ENCODE measurements at regions not wholly inside any gene's neighbourhood (a gene's known extent, or its start where the extent isn't known, plus 50 kb on each side); places are given as distances from the start of the nearest gene placed in this dataset.

DNA sequence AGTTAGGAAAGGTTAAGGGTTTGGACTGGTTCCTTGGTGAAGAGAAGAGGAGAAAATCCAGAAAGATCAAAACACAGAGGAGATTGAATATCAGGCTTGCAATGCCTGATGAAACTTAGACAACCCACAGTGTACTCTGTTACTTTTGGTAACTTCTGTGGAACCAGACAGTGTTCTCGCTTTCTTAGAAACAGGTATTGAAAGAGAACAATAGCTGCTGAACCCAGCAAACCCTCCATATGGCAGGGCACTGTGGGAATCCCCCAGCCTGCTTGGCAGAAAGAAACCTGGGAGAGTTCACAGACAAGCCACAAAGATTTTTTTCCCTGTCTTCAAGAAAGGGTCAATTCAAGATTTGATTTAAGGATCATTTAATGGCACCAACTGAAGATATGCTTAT is 342.8 kb downstream of the FOXA2 start:
- no TSS peak for BruUV-seq (replicated peaks)
- H4K20me1 ChIP-seq (ENCODE audit: insufficient read depth): no peaks in the 10 kb centered on the region
- TF ChIP-seq, protein P1, sequence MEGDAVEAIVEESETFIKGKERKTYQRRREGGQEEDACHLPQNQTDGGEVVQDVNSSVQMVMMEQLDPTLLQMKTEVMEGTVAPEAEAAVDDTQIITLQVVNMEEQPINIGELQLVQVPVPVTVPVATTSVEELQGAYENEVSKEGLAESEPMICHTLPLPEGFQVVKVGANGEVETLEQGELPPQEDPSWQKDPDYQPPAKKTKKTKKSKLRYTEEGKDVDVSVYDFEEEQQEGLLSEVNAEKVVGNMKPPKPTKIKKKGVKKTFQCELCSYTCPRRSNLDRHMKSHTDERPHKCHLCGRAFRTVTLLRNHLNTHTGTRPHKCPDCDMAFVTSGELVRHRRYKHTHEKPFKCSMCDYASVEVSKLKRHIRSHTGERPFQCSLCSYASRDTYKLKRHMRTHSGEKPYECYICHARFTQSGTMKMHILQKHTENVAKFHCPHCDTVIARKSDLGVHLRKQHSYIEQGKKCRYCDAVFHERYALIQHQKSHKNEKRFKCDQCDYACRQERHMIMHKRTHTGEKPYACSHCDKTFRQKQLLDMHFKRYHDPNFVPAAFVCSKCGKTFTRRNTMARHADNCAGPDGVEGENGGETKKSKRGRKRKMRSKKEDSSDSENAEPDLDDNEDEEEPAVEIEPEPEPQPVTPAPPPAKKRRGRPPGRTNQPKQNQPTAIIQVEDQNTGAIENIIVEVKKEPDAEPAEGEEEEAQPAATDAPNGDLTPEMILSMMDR (conservative IDR thresholded peaks at IDR 0.05): no peak
- no peak for TF ChIP-seq EZH2 (IDR thresholded peaks at IDR 0.05; ENCODE audit: low read depth)
- no peaks in the 10 kb centered on the region for H3K4me1 ChIP-seq (replicated peaks; ENCODE audit: insufficient read depth)
- POLR2A ChIA-PET (ENCODE audit: unreplicated experiment): no interaction called here
- no peaks in the 10 kb centered on the region for H3K36me3 ChIP-seq (ENCODE audit: low read depth)
- no peak overlapping the region for H2AFZ ChIP-seq
- peaks cover 65% of the 10 kb centered on the region for H3K27me3 ChIP-seq (ENCODE audit: insufficient read depth, low read depth)
- H3K4me3 ChIP-seq: no peak overlapping the region
- no peaks in the 10 kb centered on the region for H3F3A ChIP-seq (ENCODE audit: insufficient read depth, low read depth)
- H3K4me2 ChIP-seq: no peak overlapping the region
- intact Hi-C loops (cut with micrococcal nuclease; ENCODE audit: unreplicated experiment): no loop called here
- CTCF ChIA-PET: no interaction called here
- no peak overlapping the region for H3K27ac ChIP-seq
- H3K9me2 ChIP-seq (ENCODE audit: insufficient read depth): no peaks in the 10 kb centered on the region
- H3K9me3 ChIP-seq (ENCODE audit: insufficient read depth, low read depth): no peaks in the 10 kb centered on the region
- no peaks in the 10 kb centered on the region for H3K79me2 ChIP-seq (ENCODE audit: low read depth)
- DNase-seq: no peak

DNA sequence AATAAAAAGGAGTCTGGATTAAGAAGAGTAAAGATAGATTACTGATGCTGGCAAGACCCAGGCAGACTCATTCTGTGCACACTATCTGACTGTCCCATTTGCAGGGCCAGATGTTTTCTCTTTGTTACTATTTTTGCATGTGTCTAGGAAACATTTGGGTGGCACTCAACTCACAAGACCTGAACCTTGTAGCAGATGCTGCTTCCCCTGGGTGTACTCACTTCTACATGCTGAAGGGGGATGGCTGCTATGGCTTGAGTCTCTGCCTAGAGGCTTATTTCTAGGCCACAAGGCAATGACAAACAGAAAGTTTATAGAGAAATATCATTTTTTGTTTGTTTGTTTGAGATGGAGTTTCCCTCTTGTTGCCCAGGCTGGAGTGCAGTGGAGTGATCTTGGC is 351.4 kb downstream of the FOXA2 start:
- Histone ChIP-seq H3K4me2 (no peak overlapping the region), H2AFZ (no peak overlapping the region), H3K27me3 (ENCODE audit: insufficient read depth, low read depth) (peaks cover 92% of the 10 kb centered on the region), H3K27ac (no peak overlapping the region), H3K4me1 (replicated peaks; ENCODE audit: insufficient read depth) (no peaks in the 10 kb centered on the region), H4K20me1 (ENCODE audit: insufficient read depth) (no peaks in the 10 kb centered on the region), H3K9me3 (ENCODE audit: insufficient read depth, low read depth) (no peaks in the 10 kb centered on the region), H3K36me3 (ENCODE audit: low read depth) (no peaks in the 10 kb centered on the region), H3F3A (ENCODE audit: insufficient read depth, low read depth) (no peaks in the 10 kb centered on the region), H3K4me3 (no peak overlapping the region), H3K9me2 (ENCODE audit: insufficient read depth) (no peaks in the 10 kb centered on the region), H3K79me2 (ENCODE audit: low read depth) (no peaks in the 10 kb centered on the region)
- intact Hi-C loops (cut with micrococcal nuclease; ENCODE audit: unreplicated experiment): no loop called here
- ChIA-PET POLR2A (ENCODE audit: unreplicated experiment) (no interaction called here), CTCF (no interaction called here)
- DNase-seq: no peak
- BruUV-seq (replicated peaks): no TSS peak
- TF ChIP-seq EZH2 (IDR thresholded peaks at IDR 0.05; ENCODE audit: low read depth): no peak
- TF ChIP-seq, protein P1 (conservative IDR thresholded peaks at IDR 0.05): no peak

DNA sequence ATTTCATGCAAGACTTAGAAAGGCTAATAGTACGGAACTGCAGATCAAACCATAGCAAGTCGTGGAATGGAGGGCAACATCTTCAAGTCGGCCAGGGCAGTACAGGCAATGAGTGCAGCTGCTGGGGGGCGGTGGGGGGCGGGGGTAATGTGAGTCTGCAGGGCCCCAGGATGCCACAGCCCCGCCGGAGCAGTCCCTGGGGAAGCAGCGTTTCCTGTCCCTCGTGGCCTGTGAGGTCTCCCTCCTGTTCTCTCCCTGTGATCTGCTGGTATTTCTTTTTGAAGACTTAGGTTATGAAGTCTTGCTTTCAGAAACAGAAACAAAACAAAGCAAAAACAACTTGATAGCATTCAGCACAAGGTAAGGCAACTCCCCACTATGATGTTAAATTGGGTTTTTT is 351.9 kb downstream of the FOXA2 start:
- Histone ChIP-seq H3K4me3 (no peak overlapping the region), H3K79me2 (ENCODE audit: low read depth) (no peaks in the 10 kb centered on the region), H3K9me2 (ENCODE audit: insufficient read depth) (no peaks in the 10 kb centered on the region), H3K27ac (no peak overlapping the region), H3K27me3 (ENCODE audit: insufficient read depth, low read depth) (peaks cover 92% of the 10 kb centered on the region), H4K20me1 (ENCODE audit: insufficient read depth) (no peaks in the 10 kb centered on the region), H3K4me1 (replicated peaks; ENCODE audit: insufficient read depth) (no peaks in the 10 kb centered on the region), H3K9me3 (ENCODE audit: insufficient read depth, low read depth) (no peaks in the 10 kb centered on the region), H3K4me2 (no peak overlapping the region), H3K36me3 (ENCODE audit: low read depth) (no peaks in the 10 kb centered on the region), H3F3A (ENCODE audit: insufficient read depth, low read depth) (no peaks in the 10 kb centered on the region), H2AFZ (no peak overlapping the region)
- CTCF ChIA-PET: no interaction called here
- POLR2A ChIA-PET (ENCODE audit: unreplicated experiment): no interaction called here
- TF ChIP-seq EZH2 (IDR thresholded peaks at IDR 0.05; ENCODE audit: low read depth): no peak
- TF ChIP-seq, protein P1 (conservative IDR thresholded peaks at IDR 0.05): no peak
- no TSS peak for BruUV-seq (replicated peaks)
- intact Hi-C loops (cut with micrococcal nuclease; ENCODE audit: unreplicated experiment): no loop called here
- DNase-seq: no peak
